Endodermal cell (in vitro differentiated cells): ENCODE measurements at regions not wholly inside any gene's neighbourhood (a gene's known extent, or its start where the extent isn't known, plus 50 kb on each side); places are given as distances from the start of the nearest gene placed in this dataset.

ENCODE experiments used
- DNase-seq: peaks from one replicate; pipeline ENCODE4 v3.0.0-alpha.2; 2017
- H3K27ac ChIP-seq: 2 replicates; pipeline ENCODE4 v1.5.1; 2013; ENCODE audit warnings: mild to moderate bottlenecking, low read depth, low read length, moderate library complexity
- H3K27me3 ChIP-seq: 2 replicates; pipeline ENCODE4 v1.6.1; 2013; ENCODE audit warnings: mild to moderate bottlenecking, low read length, moderate library complexity; ENCODE audit not compliant: insufficient read depth, control insufficient read depth, poor library complexity, severe bottlenecking
- H3K36me3 ChIP-seq: 2 replicates; pipeline ENCODE4 v1.7.0; 2013; ENCODE audit warnings: mild to moderate bottlenecking, low read length, moderate library complexity; ENCODE audit not compliant: control insufficient read depth, insufficient read depth
- H3K4me1 ChIP-seq: one replicate; pipeline ENCODE4 v1.7.0; 2013; ENCODE audit warnings: low read length; ENCODE audit not compliant: control insufficient read depth, insufficient read depth
- H3K4me3 ChIP-seq: 2 replicates; pipeline ENCODE4 v1.5.1; 2013; ENCODE audit warnings: mild to moderate bottlenecking, low read length, moderate library complexity
- H3K9ac ChIP-seq: 2 replicates; pipeline ENCODE4 v1.6.1; 2013; ENCODE audit warnings: mild to moderate bottlenecking, low read length, moderate library complexity; ENCODE audit not compliant: poor library complexity, severe bottlenecking; ENCODE audit errors: extremely low read depth
- H3K9me3 ChIP-seq: 2 replicates; pipeline ENCODE4 v1.6.1; 2013; ENCODE audit warnings: mild to moderate bottlenecking, low read length, moderate library complexity; ENCODE audit not compliant: control insufficient read depth
- H3K27ac Mint-ChIP-seq: 2 replicates; pipeline ENCODE4 v1.8.0; 2020; ENCODE audit warnings: mixed read lengths
- H3K27me3 Mint-ChIP-seq: 2 replicates; pipeline ENCODE4 v1.8.0; 2021; ENCODE audit warnings: mild to moderate bottlenecking, mixed read lengths; ENCODE audit not compliant: insufficient read depth
- H3K36me3 Mint-ChIP-seq: 2 replicates; pipeline ENCODE4 v1.8.0; 2020; ENCODE audit warnings: low read depth, mixed read lengths
- H3K4me1 Mint-ChIP-seq: 2 replicates; pipeline ENCODE4 v1.8.0; 2020; ENCODE audit warnings: mixed read lengths
- H3K4me3 Mint-ChIP-seq: 2 replicates; pipeline ENCODE4 v1.8.0; 2020; ENCODE audit warnings: mild to moderate bottlenecking, moderate library complexity, mixed read lengths
- H3K9me3 Mint-ChIP-seq: 2 replicates; pipeline ENCODE4 v1.8.0; 2020; ENCODE audit warnings: mild to moderate bottlenecking, mixed read lengths
- CTCF ChIP-seq: fragments of 200-600 bp; sonication (generic); conservative IDR thresholded peaks from 2 replicates; pipeline ENCODE4 v1.5.0; 2021; ENCODE audit warnings: antibody characterized with exemption, mild to moderate bottlenecking
- WGBS, 2 experiments: methylation state at CpG; one replicate each; pipeline versions ENCODE4 v1.1.5 to v1.1.7; 2013; ENCODE audit warnings: missing lambda C conversion rate in 2 of 2, mixed read lengths in 1 of 2; ENCODE audit not compliant: insufficient coverage in 1 of 2, insufficient read length in 1 of 2; 5-methylcytosine and 5-hydroxymethylcytosine counted together

GRCh38 chr15:70193734-70194133 is 96.0 kb upstream of the TLE3 start:
- Mint-ChIP-seq H3K27me3 (peaks cover 55% of the 10 kb centered on the region), H3K27ac (no peak overlapping the region), H3K9me3 (peaks cover 9% of the 10 kb centered on the region), H3K4me1 (peaks cover 19% of the 10 kb centered on the region), H3K4me3 (no peak overlapping the region), H3K36me3 (peaks cover 3% of the 10 kb centered on the region)
- Histone ChIP-seq H3K4me3 (no peak overlapping the region), H3K36me3 (no peaks in the 10 kb centered on the region), H3K27me3 (peaks cover 57% of the 10 kb centered on the region), H3K4me1 (peaks cover 11% of the 10 kb centered on the region), H3K27ac (no peak overlapping the region), H3K9me3 (peaks cover 10% of the 10 kb centered on the region), H3K9ac (no peak overlapping the region)
- no peak for DNase-seq
- WGBS, 2 experiments, result 86 to 92% methylated on average over 9 of the region's 9 CpGs
- no peak for TF ChIP-seq CTCF

- Histone ChIP-seq H3K9ac (no peak overlapping the region), H3K9me3 (peaks cover 10% of the 10 kb centered on the region), H3K27me3 (peaks cover 59% of the 10 kb centered on the region), H3K36me3 (no peaks in the 10 kb centered on the region), H3K4me3 (no peak overlapping the region), H3K27ac (no peak overlapping the region), H3K4me1 (peaks cover 11% of the 10 kb centered on the region)
- Mint-ChIP-seq H3K9me3 (peaks cover 9% of the 10 kb centered on the region), H3K4me1 (peaks cover 19% of the 10 kb centered on the region), H3K27ac (no peak overlapping the region), H3K4me3 (no peak overlapping the region), H3K36me3 (peaks cover 3% of the 10 kb centered on the region), H3K27me3 (peaks cover 56% of the 10 kb centered on the region)
- peak; percentile 31 for DNase-seq
- 95 to 98% methylated on average over 8 to 9 of the region's 9 CpGs for WGBS, 2 experiments
- no peak for TF ChIP-seq CTCF
Observed at GRCh38 chr15:70192490-70192889, 94.8 kb upstream of the TLE3 start.

GRCh38 chr15:70192041-70192440 is 94.3 kb upstream of the TLE3 start:
- peaks cover 61% of the 10 kb centered on the region for H3K27me3 ChIP-seq
- H3K36me3 ChIP-seq, result no peaks in the 10 kb centered on the region
- no peak overlapping the region for H3K27ac ChIP-seq
- H3K4me1 ChIP-seq, result peaks cover 11% of the 10 kb centered on the region
- no peak for TF ChIP-seq CTCF
- no peak overlapping the region for H3K4me3 ChIP-seq
- peak; percentile 7 for DNase-seq
- H3K9me3 ChIP-seq, result peaks cover 10% of the 10 kb centered on the region
- no peak overlapping the region for H3K9ac ChIP-seq
- peaks cover 3% of the 10 kb centered on the region for H3K36me3 Mint-ChIP-seq
- H3K27me3 Mint-ChIP-seq, result peaks cover 56% of the 10 kb centered on the region
- peaks cover 9% of the 10 kb centered on the region for H3K9me3 Mint-ChIP-seq
- peaks cover 17% of the 10 kb centered on the region for H3K4me1 Mint-ChIP-seq
- no peak overlapping the region for H3K27ac Mint-ChIP-seq
- no peak overlapping the region for H3K4me3 Mint-ChIP-seq
- 93 to 97% methylated on average over 3 of the region's 3 CpGs for WGBS, 2 experiments
